Activated CD4-positive, alpha-beta T cell treated with anti-CD3 and anti-CD28 coated beads, Interleukin-2, amount 50 U/mL, for 4 hours (primary cell): ENCODE measurements at regions not wholly inside any gene's neighbourhood (a gene's known extent, or its start where the extent isn't known, plus 50 kb on each side); places are given as distances from the start of the nearest gene placed in this dataset.

Experiments used
- DNase-seq, 2 experiments: peaks; one replicate each; pipeline ENCODE4 v3.0.0-alpha.2; 2020

- DNase-seq = no peak
Observed at GRCh38 chr4:111187108-111187507, 564.2 kb upstream of the PITX2 start.

- DNase-seq = no peak
Observed at GRCh38 chr4:111198446-111198845, 575.6 kb upstream of the PITX2 start.

GRCh38 chr4:111204797-111205196 is 581.9 kb upstream of the PITX2 start:
- DNase-seq = no peak

GRCh38 chr4:111208970-111209369 is 586.1 kb upstream of the PITX2 start:
- DNase-seq = no peak

GRCh38 chr4:111209706-111210105 is 586.8 kb upstream of the PITX2 start:
- DNase-seq = no peak

- DNase-seq = no peak
Observed at GRCh38 chr4:111210595-111210994, 587.7 kb upstream of the PITX2 start.

GRCh38 chr4:111213531-111213930 is 590.7 kb upstream of the PITX2 start:
- DNase-seq = no peak

- DNase-seq = no peak
Observed at GRCh38 chr4:111214371-111214770, 591.5 kb upstream of the PITX2 start.

- no peak for DNase-seq
Observed at GRCh38 chr4:111215755-111216154, 592.9 kb upstream of the PITX2 start.

- no peak for DNase-seq
Observed at GRCh38 chr4:111216791-111217190, 593.9 kb upstream of the PITX2 start.

GRCh38 chr4:111221371-111221770 is 598.5 kb upstream of the PITX2 start:
- no peak for DNase-seq

- no peak for DNase-seq
Observed at GRCh38 chr4:111228396-111228795, 605.5 kb upstream of the PITX2 start.

GRCh38 chr4:111228874-111229273 is 606.0 kb upstream of the PITX2 start:
- DNase-seq = no peak

GRCh38 chr4:111230265-111230664 is 607.4 kb upstream of the PITX2 start:
- no peak for DNase-seq

GRCh38 chr4:111231281-111231680 is 608.4 kb upstream of the PITX2 start:
- no peak for DNase-seq

GRCh38 chr4:111234939-111235338 is 612.1 kb upstream of the PITX2 start:
- no peak for DNase-seq

- no peak for DNase-seq
Observed at GRCh38 chr4:111263836-111264235, 641.0 kb upstream of the PITX2 start.

- no peak for DNase-seq
Observed at GRCh38 chr4:111266937-111267336, 644.1 kb upstream of the PITX2 start.

- DNase-seq = no peak
Observed at GRCh38 chr4:111267786-111268185, 644.9 kb upstream of the PITX2 start.

GRCh38 chr4:111268769-111269414 is 646.0 kb upstream of the PITX2 start:
- no peak for DNase-seq

GRCh38 chr4:111269439-111269838 is 646.6 kb upstream of the PITX2 start:
- no peak for DNase-seq

GRCh38 chr4:111274060-111274459 is 651.2 kb upstream of the PITX2 start:
- no peak for DNase-seq

GRCh38 chr4:111274486-111274885 is 651.6 kb upstream of the PITX2 start:
- no peak for DNase-seq

GRCh38 chr4:111281219-111281618 is 658.3 kb upstream of the PITX2 start:
- no peak for DNase-seq

GRCh38 chr4:111282035-111282434 is 659.2 kb upstream of the PITX2 start:
- no peak for DNase-seq
